Epithelial cell of esophagus (primary cell): ENCODE measurements at regions not wholly inside any gene's neighbourhood (a gene's known extent, or its start where the extent isn't known, plus 50 kb on each side); places are given as distances from the start of the nearest gene placed in this dataset.

Experiments
- DNase-seq: peaks from one replicate; pipeline ENCODE4 v3.0.0; 2010; ENCODE audit warnings: low read depth
- H3K4me3 ChIP-seq: 2 replicates; pipeline ENCODE4 v1.5.1; 2011; ENCODE audit warnings: mild to moderate bottlenecking, low read length, control low read depth
- TF ChIP-seq, protein P1 (sequence below): IDR thresholded peaks from 2 replicates; pipeline ENCODE4 v1.5.1; 2011; ENCODE audit warnings: low read depth, mild to moderate bottlenecking, low read length, control low read depth, inconsistent platforms; ENCODE audit not compliant: insufficient read depth; ENCODE audit errors: missing control alignments

DNA sequence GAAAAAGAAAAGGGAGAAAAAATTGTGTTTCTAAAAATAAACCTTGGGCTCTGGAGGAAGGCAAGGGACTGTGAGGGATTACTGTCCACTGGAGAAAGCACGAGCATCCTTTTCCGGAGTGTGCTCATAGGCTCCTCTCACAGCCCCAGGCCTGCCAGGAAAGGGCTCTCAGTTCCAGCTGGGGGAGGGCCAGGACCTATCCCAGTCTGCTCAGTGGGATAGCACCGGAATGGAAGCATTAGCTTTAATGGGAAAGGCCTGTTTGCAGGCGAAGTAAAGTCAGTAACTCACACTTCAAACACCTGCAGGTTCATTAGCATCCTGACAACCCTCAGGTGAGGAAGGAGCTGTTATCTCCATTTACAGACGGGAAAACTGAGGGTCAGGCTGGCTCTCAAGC lies 113.9 kb upstream of the USP24 start:
- TF ChIP-seq, protein P1, sequence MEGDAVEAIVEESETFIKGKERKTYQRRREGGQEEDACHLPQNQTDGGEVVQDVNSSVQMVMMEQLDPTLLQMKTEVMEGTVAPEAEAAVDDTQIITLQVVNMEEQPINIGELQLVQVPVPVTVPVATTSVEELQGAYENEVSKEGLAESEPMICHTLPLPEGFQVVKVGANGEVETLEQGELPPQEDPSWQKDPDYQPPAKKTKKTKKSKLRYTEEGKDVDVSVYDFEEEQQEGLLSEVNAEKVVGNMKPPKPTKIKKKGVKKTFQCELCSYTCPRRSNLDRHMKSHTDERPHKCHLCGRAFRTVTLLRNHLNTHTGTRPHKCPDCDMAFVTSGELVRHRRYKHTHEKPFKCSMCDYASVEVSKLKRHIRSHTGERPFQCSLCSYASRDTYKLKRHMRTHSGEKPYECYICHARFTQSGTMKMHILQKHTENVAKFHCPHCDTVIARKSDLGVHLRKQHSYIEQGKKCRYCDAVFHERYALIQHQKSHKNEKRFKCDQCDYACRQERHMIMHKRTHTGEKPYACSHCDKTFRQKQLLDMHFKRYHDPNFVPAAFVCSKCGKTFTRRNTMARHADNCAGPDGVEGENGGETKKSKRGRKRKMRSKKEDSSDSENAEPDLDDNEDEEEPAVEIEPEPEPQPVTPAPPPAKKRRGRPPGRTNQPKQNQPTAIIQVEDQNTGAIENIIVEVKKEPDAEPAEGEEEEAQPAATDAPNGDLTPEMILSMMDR = no peak
- no peak for DNase-seq
- H3K4me3 ChIP-seq = no peak overlapping the region

DNA sequence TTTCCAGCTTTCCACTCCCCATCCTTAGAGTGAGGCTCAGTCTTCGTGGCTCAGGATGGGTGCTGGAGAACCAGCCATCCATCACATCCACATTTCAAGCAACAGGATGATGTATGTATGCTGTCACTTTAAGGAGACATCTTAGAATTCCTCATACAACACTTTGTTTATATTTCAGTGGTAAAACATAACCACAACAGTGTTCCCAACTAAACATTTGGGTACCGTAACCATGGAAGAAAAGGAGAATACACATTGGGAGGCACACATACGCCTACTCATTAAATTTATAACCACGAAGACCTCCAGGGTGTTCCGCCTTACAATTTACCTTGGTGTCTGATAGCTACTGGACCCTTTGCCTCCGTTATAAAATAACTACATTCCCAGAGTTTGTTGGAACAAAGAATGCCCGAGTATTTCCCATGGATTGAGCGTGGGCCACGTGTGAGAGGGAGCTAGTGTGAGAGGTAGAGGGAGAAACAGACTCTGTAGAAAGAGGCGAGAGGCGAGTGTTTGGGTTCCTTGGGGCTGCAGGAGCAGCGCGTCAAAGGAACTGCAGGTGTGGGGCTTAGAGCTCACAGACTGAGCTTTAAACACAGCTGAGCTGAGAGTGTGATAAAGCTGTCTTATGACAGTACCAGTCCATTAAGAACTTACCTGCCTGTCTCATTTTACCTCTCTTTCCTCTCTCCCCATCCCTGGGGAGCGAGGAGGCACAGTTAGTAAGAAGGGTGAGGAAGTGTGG lies 111.5 kb upstream of the USP24 start:
- no peak for DNase-seq
- no peak overlapping the region for H3K4me3 ChIP-seq
- TF ChIP-seq, protein P1 = no peak

DNA sequence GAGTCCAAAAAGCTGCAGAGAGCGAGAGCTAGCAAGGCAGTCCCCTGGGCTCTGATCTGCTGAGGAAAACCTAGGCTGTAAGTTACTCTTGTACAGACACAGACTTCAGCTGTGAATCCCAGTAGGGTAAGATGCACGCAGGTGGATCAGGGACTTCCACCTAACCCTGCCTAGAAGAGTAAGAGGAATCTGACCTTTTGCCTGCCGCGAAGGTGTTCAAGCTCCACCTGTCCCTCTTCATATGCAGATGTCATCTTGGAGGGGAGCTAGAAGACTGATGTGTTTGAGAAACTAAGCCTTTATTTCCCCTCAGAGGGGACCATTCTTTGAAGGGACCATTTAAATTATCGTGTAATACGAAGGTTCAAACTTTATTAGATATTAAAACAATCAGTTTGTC lies 108.6 kb upstream of the USP24 start:
- TF ChIP-seq, protein P1 = no peak
- H3K4me3 ChIP-seq = no peak overlapping the region
- no peak for DNase-seq

DNA sequence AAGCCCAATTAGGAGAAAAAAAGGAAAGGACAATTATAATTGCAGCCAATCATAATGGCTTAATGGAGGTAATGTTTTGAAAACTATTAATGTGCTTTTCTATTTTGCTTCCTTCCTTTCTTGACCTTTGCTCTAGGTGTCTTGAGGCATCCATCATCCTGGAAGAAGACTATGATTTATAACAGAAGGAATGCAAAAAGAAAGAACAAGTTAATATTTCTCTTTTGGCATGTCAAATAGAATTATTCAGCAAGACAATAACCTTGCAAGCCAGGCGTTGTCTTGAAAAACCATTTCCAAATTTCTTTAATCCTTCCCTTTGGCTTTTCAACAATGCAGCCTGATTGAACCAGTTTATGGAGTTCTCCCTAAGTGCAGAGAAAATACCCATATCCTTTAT lies 107.7 kb upstream of the USP24 start:
- TF ChIP-seq, protein P1 = no peak
- DNase-seq = no peak
- no peak overlapping the region for H3K4me3 ChIP-seq

DNA sequence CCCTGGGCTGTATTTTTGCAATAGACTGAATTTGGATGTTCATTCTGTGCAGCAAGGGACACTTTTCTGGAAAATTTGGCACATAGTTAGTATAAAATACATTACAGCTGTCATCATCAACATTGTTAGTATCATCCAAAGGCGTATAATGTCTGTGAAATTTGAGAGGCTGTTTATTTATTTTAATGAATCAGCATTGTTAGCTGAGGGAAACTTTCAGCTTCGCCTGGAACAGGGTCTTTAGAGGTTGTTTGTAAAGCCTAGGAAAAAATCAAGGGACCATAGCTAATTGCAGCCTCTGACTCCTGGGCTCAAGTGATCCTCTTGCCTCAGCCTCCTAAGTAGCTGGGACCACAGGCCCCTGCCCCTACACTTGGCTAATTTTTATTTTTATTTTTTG lies 106.8 kb upstream of the USP24 start:
- H3K4me3 ChIP-seq = no peak overlapping the region
- TF ChIP-seq, protein P1 = no peak
- DNase-seq = peak; percentile 29

DNA sequence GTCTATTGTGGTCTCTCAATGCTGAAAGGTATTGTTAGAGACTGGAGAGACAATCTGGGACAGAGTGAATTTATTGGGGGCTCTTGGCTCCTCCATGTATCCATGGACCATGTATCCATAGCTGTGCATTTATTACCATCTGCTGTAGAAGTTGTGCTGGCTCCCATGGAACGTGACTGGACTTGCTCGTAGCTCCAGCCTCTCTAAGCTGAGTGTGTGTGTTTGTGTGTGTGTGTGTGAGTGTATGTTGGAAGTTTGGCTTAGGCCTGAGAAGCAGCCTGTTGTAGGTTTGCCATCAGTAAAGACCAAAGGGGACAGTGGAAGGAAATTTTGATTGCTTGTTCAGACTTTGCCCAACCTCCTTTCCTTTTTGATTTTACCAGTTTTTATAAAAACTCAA lies 105.7 kb upstream of the USP24 start:
- peak; percentile 88 for DNase-seq
- TF ChIP-seq, protein P1 = no peak

DNA sequence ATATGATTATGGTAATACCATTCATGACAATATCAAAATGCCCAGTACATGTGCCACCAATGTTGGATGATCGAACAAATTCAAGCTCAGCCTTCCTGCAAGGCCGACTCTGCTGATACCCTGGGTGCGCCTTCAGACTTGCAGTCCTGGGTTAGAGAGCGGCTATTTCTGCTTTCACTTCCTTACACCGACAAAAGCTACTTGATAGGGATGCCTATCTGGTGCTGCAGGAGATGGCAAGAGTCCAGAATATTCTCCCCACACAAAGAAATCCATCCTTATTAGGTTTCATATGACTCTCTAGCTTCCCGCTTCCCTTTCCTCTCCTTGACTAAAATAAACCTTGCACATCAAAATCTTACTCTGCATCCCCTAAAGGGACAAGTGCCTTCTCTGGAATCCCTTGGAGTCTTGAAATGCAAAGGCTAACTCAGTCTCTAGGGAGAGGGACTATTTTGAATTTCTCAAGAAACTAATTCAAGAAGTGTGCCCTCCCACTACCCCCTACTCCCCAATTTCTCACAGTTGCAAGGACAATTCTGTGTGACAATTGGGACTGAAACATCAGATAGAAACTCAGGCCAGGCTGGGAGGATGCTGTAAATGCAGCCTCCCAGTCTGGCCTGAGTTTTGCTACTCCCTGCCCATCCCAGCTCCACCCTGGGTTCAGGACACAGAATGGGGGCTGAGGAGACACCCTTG lies 103.1 kb upstream of the USP24 start:
- no peak overlapping the region for H3K4me3 ChIP-seq
- DNase-seq = no peak
- TF ChIP-seq, protein P1 = no peak

More for the DNA sequence above, 105.7 kb upstream of the USP24 start:
- H3K4me3 ChIP-seq = no peak overlapping the region
